ENCODE measurements at regions not wholly inside any gene's neighbourhood (a gene's known extent, or its start where the extent isn't known, plus 50 kb on each side); places are given as distances from the start of the nearest gene placed in this dataset.
"Not testable (repeated sequence)": the region's sequence is repeated elsewhere in the genome, so short reads cannot be mapped to it uniquely, and the experiment has no call there.

DNA sequence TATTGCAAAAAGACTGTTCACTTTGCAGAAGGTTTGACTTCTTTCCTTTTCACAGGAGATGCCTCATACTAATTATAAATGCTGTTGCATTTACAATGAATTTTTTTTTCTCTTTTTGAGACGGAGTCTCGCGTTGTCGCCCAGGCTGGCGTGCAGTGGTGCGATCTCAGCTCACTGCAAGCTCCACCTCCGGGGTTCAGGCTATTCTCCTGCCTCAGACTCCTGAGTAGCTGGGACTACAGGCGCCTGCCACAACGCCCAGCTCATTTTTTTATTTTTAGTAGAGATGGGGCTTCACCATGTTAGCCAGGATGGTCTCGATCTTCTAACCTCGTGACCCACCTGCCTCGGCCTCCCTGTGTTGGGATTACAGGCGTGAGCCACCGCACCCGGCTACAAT lies 290.5 kb upstream of the GATB start:
- DNase-seq, result not testable (repeated sequence)

DNA sequence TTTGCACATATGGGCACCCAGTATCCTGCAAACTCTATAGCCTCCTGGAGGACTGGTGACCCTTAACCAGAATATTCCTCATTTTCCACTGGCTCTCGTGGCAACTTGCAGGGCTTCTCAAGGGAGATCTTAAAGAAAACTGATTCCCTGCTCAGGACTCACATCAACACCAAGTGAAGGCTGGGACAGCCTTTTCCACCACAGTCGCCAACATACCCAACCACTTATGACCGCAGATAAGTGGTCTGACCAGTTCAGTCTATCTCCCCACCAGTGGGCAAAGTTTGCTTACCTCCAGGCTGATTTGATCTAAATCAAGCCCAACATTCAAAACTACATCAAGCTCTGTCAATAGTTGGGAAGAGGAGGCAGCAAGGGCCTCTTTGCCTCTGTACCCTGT lies 289.3 kb upstream of the GATB start:
- no peak for DNase-seq

DNA sequence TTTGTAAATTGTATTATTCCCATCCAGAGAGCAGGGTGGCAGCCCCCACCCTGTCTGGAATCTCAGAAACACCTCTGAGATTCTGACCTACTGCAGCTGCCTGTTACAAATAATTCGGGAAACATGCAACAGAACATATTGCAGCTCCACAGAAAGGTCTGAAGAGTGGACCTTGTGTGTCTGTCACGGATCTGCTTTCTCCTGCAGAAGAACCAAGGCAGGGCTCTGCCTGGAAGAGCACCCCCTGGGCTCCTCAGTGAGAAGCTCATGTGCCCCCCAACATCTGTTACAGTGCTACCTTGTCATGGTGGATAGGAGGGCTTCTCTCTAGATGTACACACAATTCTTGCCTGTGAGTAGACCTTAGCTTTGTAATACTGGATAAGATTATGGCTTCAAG lies 286.6 kb upstream of the GATB start:
- DNase-seq, result no peak

DNA sequence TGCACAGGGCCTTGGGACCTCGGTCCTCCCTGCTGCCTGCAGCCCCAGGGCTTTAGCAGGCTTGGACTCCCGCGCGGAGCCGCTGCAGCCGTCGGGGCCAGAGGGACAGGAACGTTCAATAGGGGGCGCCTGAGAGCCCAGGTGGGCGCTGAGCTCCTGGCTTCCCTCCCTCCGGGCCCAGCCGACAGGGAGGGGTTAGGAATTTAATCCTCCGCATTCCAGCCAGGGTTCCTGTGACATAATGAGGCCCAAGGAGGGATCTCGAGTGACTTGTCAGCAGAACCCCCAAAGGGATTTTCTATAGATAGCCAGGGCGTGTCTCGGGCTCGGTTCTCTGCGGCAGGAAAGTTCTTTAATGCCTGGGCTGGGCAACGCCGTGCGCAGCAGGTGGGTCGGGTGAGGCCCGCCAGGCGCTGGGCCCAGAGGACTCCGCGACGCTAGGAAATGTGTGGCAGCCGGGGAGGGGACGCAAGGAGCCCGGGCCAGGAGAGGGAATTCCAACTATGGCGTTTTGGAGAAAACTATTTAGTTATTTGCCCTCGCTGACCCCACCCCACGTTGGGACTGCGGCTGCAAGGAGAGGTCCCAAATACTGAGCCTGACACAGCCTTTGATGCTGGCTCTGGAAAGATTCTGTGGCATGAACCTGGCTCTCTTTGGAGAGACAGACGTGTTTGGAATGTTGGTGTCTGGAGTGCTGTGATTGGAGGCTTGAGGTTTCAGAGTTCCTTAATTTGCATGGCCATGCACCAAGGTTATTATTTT lies 285.2 kb upstream of the GATB start:
- DNase-seq, result no peak

DNA sequence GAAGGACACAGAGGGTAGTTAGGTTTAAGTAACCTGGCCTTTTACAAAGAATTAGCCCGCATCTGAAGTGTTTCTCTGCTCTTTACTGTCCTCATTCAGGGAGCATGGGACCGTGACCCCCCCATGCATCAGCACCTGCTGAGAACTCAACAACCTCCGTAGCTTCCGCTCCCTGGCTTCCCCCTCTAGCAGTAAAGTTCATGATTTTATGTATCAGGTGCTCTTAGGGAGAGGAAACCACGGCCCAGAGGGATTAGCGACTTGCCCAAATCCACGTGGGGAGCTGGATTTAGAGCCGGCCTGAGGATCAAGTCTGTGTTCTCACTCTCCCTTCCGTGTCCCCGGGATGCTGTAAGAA lies 284.6 kb upstream of the GATB start:
- DNase-seq, result no peak

DNA sequence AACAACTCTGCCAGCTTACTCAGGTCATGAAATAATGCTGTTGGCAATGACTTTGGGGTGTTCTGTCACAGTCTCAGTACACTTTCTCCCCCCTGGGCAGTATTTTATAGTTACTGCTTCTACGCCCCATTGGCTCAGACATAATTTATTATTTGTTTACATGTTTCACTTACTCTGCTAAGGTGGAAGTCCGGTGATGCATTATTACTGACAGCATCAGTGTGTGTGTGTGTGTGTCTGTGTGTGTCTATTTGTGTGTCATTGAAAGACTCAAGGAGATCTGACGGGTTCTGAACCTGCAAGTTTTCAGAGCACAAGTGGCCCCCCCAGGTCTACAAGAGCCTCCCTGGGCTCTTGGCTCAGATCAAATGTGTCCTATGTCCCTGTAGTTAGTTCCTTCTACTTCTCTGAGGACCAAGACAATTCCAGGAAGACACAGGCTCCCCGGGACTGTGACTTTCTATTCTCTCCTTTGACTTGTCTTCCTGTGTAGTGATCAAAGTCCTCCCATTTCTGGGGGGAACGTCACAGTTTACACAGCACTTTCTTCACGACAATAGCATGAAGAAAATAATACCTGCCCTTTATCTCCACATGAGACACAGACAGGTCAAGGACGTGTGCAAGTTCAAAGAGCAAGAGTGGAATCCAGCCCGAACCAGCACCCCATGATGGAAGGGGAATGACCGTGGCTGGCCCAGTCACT lies 283.7 kb upstream of the GATB start:
- DNase-seq, result no peak

DNA sequence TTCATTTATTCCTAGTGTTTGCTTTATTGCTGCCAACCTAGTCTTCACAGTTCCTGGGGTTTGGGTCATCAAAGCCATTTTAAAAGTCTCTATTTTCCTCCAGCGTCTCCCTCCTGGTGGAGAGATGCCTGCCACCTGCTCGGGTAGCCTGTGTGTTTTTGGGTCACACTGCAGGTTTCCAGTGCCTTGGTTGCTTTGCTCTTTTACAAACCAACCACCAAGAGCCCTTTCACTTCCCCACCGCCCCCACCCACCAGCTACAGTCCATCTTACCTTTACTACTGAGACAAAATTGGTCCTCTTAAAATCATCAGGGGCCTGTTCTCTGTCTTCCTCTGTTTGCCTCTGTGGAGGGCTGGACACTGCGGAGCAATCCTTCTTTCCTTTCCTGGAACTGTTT lies 280.5 kb upstream of the GATB start:
- DNase-seq, result no peak

DNA sequence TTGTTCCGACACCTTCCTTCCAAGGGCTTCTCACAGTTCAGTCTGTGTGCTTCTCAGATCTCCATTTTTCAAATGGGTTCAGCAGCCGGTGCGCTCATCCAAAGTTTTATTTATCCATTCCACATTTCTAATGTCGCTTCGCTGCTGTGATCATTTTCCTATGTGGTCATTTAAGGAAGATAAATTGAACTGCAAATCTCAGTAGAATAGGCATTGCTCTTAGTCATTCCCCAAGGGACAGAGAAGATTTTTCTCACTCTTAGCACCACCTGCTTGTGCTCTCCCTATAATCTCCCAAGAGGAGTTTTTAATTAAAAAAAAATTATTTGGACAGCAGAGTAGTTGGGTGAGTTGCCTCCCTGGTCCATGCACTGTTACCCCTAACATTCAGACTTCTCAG lies 278.9 kb upstream of the GATB start:
- DNase-seq, result no peak

DNA sequence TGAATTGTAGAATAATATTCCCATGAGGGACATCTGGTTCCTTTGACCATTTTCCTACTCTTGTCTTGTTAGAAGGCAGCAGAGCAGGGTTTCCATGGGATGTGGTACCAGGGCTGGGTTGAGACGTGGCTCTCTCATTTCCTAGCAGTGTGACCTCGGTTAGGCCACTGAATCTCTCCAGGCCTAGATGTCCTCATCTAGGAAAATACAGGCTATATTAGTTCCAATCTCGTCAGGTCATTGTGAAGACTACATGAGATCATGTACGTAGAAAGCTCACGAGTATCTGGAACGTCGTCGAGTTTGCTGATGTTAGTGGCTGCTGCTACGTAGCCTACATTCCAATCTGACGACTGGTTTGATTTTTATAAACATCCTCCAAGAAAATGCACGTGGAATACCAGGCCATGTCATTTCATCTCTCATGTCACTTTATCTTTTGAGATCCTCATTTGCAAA lies 278.2 kb upstream of the GATB start:
- DNase-seq, result no peak

DNA sequence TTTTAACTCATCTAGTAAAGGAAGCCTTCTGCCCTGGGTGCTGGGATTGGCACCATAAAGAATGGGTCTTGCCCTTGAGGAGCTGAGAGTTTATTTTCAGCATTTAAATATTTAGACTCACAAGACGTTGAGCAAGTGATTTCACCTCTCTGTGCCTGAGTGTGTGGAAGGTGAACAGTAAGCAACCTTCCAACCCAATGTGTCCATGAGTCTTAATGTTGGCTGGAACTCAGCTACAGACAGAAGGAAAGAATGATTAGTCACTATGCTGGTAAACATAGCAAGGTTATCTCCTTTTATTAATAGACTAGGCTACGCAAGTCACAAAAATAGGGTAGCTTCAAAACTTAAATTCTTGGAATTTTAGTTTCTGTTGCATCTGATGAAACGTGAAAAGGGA lies 277.4 kb upstream of the GATB start:
- DNase-seq, result no peak

DNA sequence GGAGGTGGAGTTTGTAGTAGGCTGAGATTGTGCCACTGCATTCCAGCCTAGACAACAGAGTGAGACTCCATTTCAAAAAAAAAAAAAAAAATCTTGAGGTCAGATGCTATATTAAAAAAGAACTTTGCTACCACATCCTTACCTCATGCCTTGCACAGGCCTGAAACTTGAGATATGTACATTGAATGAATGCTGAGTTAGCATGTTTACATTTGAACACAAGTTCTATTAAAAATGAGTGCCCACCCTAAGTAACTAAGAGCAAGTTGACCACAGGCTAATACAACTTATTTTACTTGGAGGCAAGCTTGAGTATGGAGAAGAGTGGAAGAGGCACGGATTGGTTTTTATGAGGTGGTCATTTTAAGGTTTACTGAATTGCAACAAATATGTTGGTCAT lies 276.6 kb upstream of the GATB start:
- DNase-seq, result no peak

DNA sequence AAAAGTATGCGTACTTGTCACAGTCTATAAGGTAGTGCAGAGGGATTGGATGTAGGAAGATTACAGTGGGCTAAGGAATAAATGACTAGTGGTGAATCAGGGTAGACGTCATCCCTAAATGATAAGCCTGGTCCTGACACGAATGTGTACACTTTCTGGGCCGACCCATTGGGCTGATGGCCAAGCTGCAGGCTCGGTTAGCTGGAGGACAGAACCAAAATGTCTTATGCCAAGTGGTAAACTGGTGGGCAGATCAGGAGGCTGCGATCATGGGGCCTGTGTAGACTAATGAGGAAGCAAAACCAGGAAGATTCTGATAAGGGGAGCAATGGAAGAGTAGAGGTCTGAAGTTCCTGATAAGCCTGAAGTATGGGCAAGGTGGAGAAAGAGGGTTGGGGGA lies 272.8 kb upstream of the GATB start:
- DNase-seq, result no peak

DNA sequence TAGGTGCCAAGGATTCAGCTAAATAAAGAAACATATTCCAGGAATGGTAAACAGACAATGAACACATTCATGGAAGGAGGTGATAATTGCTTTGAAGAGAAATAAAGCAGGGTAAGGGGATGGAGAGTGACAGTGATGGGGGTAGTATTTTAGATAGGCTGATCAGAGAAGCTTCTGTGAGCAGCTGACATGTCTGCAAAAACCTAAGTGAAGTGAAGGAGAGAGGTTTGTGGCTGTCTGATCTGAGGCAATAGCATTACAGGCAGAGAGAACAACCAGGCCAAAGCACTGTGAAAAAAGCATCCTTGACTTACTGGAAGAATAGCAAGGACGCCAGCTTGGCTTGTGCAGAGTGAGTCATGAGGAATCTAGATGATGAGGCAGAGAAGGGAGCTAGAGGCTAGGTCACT lies 271.9 kb upstream of the GATB start:
- no peak for DNase-seq

DNA sequence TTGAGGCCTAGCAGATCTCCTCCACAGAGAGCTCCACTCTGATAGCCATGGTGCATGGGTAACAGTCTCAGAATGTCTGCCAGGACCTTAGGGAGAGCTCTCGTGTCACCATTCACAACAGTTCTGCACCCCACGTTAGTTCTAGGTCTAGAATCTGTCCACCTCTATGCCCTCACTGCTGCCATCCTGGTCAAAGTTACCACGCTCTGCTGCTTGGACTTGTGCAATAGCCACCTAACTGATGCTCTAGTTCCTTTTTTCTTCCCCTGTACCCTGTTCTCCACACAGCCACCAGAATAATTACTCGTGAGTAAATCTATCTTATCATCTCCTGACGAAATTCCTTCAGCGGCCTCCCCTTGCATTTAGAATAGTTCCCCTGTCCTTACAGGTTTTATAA lies 268.8 kb upstream of the GATB start:
- no peak for DNase-seq

DNA sequence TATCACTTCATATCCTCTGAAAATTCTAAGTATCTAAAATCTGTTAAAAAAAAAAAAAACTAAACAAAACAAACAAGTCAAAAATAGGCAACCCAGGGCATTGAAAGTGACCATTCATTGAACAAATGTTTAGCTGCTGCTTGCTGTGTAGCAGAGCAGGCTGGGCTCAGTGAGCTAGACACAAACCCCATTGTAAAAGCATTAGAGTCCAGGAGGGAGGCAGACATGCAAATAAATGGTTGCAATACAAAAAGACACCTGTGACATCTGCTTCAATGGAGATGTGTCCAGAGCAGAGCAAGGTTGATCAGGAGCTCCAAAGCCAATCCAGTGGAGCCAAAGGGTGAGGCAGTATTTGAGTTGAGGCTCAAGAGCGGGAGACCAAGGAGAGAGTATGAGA lies 267.3 kb upstream of the GATB start:
- DNase-seq, result no peak

DNA sequence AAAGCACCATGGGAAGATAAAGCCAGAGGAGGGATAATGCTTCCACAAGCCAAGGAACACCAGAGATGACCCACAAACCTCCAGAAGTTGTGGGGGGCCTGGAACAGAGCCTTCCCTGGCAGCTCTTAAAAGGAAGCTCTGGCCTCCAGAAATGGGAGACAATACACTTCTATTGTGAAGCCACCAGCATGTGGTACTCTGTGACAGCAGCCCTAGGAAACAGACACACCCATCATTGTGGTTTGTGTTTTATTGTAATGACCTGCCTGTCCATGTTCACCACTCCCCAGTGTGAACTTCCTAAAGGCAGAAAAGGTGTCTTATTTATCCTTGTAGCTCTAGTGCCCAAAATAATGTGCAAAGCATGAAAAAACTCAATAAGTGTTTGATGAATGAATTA lies 264.1 kb upstream of the GATB start:
- no peak for DNase-seq

DNA sequence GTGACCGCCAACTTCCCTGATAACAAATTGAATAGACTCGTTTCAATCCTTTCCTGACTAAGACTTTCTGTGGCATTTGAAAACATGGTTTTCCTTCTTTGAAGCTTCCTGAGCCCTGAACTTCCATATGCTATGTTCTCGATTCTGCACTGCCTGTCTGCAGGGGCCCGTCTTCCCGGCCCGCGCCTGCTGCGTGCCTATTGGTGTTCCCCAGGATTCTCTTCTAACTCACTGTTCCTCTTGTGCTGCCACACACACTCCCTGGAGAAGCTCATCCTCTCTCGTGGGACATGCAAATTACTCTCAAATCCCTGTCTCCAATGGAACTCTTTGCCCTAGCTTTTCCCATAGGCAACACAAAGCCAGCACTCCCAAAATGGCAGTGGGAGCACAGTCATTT lies 262.9 kb upstream of the GATB start:
- no peak for DNase-seq

DNA sequence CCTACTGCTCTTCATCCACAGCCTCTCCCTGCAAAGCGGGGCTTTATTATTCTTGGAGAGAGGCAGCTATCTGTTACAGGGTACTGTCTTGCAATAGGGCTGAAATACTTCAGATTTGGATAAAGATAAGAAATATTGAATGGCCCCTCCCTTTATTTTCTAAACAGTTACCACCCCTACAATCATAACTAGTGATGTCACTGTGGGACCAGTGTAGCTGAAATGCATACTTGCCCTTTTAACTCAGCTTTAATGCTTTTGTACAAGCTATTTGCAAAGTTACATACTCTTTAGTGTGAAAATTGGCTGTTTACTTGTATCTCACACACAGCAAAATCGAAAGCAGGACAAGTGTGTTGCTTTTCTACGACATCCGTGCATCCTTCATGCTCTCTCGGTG lies 261.7 kb upstream of the GATB start:
- no peak for DNase-seq

DNA sequence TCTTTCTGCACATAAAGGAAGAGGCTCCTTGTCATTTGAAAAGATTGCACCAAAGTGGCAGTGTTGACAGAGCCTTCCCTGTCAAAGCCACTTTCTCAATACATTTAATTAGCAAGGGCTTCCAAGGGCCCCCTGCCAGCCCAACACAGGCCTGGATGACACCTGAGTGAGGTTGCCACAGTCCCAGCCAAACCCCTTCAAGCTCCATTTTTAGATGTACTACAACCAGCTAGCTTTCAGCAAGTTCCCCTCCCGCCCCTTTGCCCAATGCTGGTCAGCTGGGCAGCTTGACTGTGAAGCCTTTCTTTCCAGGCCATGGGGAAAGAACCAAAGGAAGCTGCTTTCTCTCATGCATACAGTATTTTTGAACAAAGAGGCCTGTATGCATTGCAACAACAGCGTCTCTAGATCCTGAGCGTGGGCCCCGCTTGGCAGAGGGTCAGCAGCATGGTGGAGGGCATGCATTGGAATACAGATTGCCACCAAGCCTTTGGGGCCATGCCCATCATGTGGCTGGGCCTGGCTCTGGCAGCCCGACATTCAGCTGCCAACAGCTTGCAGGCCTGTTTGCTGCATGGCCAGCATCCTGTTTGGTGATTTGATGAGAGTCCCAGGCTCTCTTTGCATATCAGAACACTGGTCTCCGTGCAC lies 261.1 kb upstream of the GATB start:
- no peak for DNase-seq

DNA sequence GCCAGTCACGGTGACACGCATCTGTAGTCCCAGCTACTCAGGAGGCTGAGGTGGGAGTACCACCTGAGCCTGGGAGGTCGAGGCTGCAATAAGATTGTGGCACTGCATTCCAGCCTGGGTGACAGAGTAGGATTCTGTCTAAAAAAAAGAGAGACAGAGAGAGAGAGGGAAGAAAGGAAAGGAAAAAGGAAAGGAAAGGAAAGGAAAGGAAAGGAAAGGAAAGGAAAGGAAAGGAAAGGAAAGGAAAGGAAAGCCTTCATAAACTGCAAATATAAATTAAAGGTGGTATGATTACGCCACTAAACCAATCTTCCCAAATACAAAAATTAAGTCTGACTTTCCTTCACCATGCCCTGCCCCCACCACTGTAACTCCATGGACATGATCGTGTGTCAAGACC lies 259.3 kb upstream of the GATB start:
- DNase-seq, result no peak

DNA sequence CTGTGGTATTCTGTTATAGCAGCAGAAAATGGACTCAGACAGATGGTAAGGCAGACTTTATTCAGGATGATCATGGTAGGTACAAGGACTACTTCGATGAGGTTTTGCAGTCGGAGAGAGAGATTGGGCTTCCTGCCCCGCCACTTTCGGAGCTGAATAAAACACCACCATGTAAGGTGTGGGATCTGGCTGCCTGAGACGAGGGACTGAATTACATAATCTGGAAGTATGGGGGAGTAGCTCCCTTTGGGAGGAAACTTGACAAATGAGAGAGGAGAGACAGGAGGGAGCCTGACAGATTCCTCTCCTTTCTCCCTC lies 255.5 kb upstream of the GATB start:
- no peak for DNase-seq

DNA sequence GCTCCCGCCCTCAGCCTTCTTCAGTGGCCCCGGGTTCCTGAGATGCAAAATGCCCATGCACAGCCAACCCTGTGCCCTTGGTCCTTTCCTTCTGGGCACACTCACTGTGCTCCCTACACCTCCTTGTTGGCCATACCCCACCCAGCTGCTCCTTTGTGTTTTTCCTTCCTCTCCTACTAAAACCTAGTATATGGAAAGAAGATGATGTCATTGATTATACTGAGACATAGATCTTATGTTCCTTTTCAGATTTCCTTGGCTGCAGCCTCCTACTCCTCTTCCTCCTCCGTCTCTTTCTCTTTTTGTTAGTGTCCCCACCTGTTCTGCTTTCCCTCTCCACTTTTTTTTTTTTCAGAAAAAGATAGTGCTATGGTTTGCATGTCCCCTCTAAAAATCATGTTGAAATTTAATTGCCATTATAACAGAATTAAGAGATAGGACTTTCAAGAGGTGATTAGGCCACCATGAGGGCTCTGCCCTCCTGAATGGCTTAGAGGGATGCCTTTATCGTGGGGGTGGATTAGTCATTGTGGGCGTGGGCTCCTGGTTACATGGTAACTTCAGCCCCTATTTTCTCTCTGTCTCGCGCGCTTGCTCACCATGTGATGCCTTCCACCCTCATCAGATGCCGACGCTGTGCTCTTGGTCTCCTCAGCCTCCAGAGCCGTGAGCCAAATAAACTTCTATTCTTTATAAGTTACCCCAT lies 254.9 kb upstream of the GATB start:
- no peak for DNase-seq

DNA sequence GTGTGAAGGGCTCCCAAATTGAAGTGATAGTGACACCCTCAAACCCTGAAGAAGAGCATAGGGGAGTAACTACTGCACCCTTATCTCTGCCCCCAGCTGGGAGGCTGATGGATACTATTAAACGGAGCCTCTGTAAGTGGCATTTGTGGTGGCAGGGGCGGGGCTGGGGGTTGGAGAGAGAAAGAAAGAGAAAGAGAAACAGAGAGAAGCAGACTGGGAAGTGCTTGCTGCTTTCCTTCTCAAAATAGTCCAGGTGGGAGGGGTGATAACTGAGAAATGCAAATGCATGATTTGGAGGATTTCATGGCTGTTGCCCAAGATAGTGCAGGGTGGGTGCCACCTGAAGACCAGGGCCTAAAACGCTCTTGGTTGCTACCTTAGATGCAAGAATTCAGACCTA lies 253.5 kb upstream of the GATB start:
- DNase-seq, result no peak

DNA sequence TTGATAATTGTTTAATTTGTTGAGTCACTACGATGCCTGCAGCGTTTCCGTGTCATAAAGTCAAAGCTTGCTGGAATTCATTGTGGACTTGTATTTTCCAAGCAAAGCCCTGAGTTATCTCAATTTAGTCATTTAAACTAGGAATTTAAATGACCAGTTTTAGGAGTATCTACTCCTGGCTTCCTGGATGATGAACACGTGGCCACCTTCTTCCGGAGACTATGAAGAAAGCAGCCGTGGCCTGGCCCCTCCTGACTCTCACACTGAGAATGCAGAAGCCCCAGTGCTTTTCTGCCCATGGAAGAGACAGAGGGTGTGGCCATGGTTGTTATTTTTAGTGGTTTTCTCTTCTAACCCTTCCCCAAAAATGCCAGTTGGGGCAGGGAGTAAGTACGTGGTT lies 250.7 kb upstream of the GATB start:
- no peak for DNase-seq

Data from SIG-M5 (cell line).